H1 (cell line): ENCODE measurements at regions not wholly inside any gene's neighbourhood (a gene's known extent, or its start where the extent isn't known, plus 50 kb on each side); places are given as distances from the start of the nearest gene placed in this dataset.

Experiments
- CTCF ChIA-PET: fragments of 300-600 bp; sonication (Branson Sonifier 250); formaldehyde crosslinking; loops from one replicate; lab custom pipeline; 2021; ENCODE audit not compliant: partially characterized antibody; lab: Charles Lee
- POLR2A ChIA-PET: fragments of 300-600 bp; sonication (Branson Sonifier 250); formaldehyde crosslinking; loops from one replicate; lab custom pipeline; 2021; ENCODE audit warnings: inconsistent platforms; ENCODE audit not compliant: partially characterized antibody; lab: Charles Lee
- DNase-seq, 2 experiments: peaks; one replicate each; pipeline versions ENCODE4 v3.0.0 to v3.0.0-alpha.2; 2010 to 2022; ENCODE audit warnings: low spot score in 2 of 2, low read depth in 1 of 2, mixed read lengths in 1 of 2
- FAIRE-seq: peaks from 2 replicates; lab custom pipeline; 2011; peaks lifted over from hg19 to GRCh38; lab: Jason Lieb, UNC
- H2AFZ ChIP-seq: 2 replicates; pipeline ENCODE4 v1.8.1; 2012; ENCODE audit warnings: low read length, inconsistent platforms
- H2AK5ac ChIP-seq: 2 replicates; pipeline ENCODE4 v1.6.1; 2013; ENCODE audit warnings: low read depth, low read length
- H2BK120ac ChIP-seq: replicated peaks from 2 replicates; pipeline ENCODE3; 2013; ENCODE audit warnings: low read depth, low read length, inconsistent platforms
- H2BK12ac ChIP-seq: 2 replicates; pipeline ENCODE4 v1.6.1; 2013; ENCODE audit warnings: low read depth, low read length
- H2BK15ac ChIP-seq: 2 replicates; pipeline ENCODE4 v1.6.1; 2013; ENCODE audit warnings: low read length
- H2BK20ac ChIP-seq: 2 replicates; pipeline ENCODE4 v1.6.1; 2013; ENCODE audit warnings: low read length
- H2BK5ac ChIP-seq: 2 replicates; pipeline ENCODE4 v1.6.1; 2013; ENCODE audit warnings: low read depth, low read length
- H3K14ac ChIP-seq: 2 replicates; pipeline ENCODE4 v1.6.1; 2013; ENCODE audit warnings: inconsistent platforms; ENCODE audit not compliant: insufficient read length
- H3K18ac ChIP-seq: 2 replicates; pipeline ENCODE4 v1.6.1; 2013; ENCODE audit warnings: low read length; ENCODE audit errors: extremely low read depth
- H3K23ac ChIP-seq: 2 replicates; pipeline ENCODE4 v1.6.1; 2013; ENCODE audit warnings: inconsistent platforms; ENCODE audit not compliant: insufficient read length
- H3K23me2 ChIP-seq: 2 replicates; pipeline ENCODE4 v1.6.1; 2013; ENCODE audit warnings: low read depth, low read length
- H3K27ac ChIP-seq: 2 replicates; pipeline ENCODE4 v1.6.1; 2011; ENCODE audit warnings: low read depth, low read length, inconsistent platforms
- H3K27me3 ChIP-seq, 4 experiments: replicated peaks in 1 of 4; 1 replicate in 1 of 4; 2 replicates in 3 of 4; pipeline versions ENCODE4 v1.6.1 to v1.8.1; 2011 to 2013; ENCODE audit warnings: low read length in 3 of 4, mild to moderate bottlenecking in 3 of 4, inconsistent platforms in 2 of 4, mixed read lengths in 2 of 4, moderate library complexity in 1 of 4; ENCODE audit not compliant: control insufficient read depth in 3 of 4, insufficient read depth in 3 of 4; ENCODE audit errors: extremely low read depth in 1 of 4
- H3K36me3 ChIP-seq, 4 experiments: 2 replicates each; pipeline versions ENCODE4 v1.6.1 to v1.8.1; 2011 to 2013; ENCODE audit warnings: mild to moderate bottlenecking in 4 of 4, low read length in 3 of 4, moderate library complexity in 2 of 4, control low read depth in 1 of 4, inconsistent platforms in 1 of 4; ENCODE audit not compliant: insufficient read depth in 4 of 4, control insufficient read depth in 2 of 4
- H3K4ac ChIP-seq: replicated peaks from 2 replicates; pipeline ENCODE3; 2013; ENCODE audit warnings: low read length, low read depth, mixed read lengths, inconsistent platforms; ENCODE audit not compliant: insufficient read length
- H3K4me1 ChIP-seq, 4 experiments: replicated peaks in 1 of 4; 1 replicate in 1 of 4; 2 replicates in 3 of 4; pipeline versions ENCODE4 v1.6.1 to v1.8.1; 2011 to 2013; ENCODE audit warnings: low read length in 3 of 4, inconsistent platforms in 2 of 4, mixed read lengths in 1 of 4; ENCODE audit not compliant: insufficient read depth in 4 of 4, control insufficient read depth in 3 of 4
- H3K4me2 ChIP-seq, 2 experiments: 2 replicates each; pipeline versions ENCODE4 v1.6.1 to v1.8.1; 2011 to 2013; ENCODE audit warnings: low read depth in 2 of 2, low read length in 2 of 2, control low read depth in 1 of 2, inconsistent platforms in 1 of 2, mild to moderate bottlenecking in 1 of 2; ENCODE audit not compliant: insufficient read depth in 1 of 2
- H3K4me3 ChIP-seq, 4 experiments: fragments of 200-600, 300-600 bp in 1 of 4; sonication (generic), shearing (Covaris generic), sonication (Bioruptor Twin) in 1 of 4; 2 replicates each; pipeline versions ENCODE4 v1.5.1 to v1.8.1; 2011 to 2016; ENCODE audit warnings: low read length in 4 of 4, low read depth in 3 of 4, control low read depth in 2 of 4, inconsistent platforms in 2 of 4, mild to moderate bottlenecking in 2 of 4, mixed read lengths in 1 of 4, moderate library complexity in 1 of 4; ENCODE audit not compliant: insufficient read depth in 2 of 4; ENCODE audit errors: extremely low read depth in 1 of 4
- H3K56ac ChIP-seq: replicated peaks from 2 replicates; pipeline ENCODE3; 2013; ENCODE audit warnings: low read depth, mild to moderate bottlenecking, mixed read lengths, low read length, inconsistent platforms; ENCODE audit not compliant: insufficient read length
- H3K79me1 ChIP-seq: 2 replicates; pipeline ENCODE4 v1.6.1; 2013; ENCODE audit warnings: low read depth, low read length, control low read depth
- H3K79me2 ChIP-seq, 2 experiments: 2 replicates each; pipeline versions ENCODE4 v1.6.1 to v1.8.1; 2012 to 2013; ENCODE audit warnings: low read length in 2 of 2, mild to moderate bottlenecking in 2 of 2, inconsistent platforms in 1 of 2; ENCODE audit not compliant: insufficient read depth in 2 of 2, control insufficient read depth in 1 of 2
- H3K9ac ChIP-seq, 4 experiments: replicated peaks in 1 of 4; 1 replicate in 1 of 4; 2 replicates in 3 of 4; pipeline versions ENCODE4 v1.6.1 to v1.8.1; 2011 to 2013; ENCODE audit warnings: low read depth in 3 of 4, low read length in 3 of 4, control low read depth in 2 of 4, mild to moderate bottlenecking in 2 of 4, moderate library complexity in 2 of 4, inconsistent platforms in 1 of 4; ENCODE audit errors: extremely low read depth in 1 of 4
- H3K9me3 ChIP-seq, 2 experiments: 2 replicates each; pipeline versions ENCODE4 v1.6.1 to v1.8.1; 2012 to 2013; ENCODE audit warnings: mild to moderate bottlenecking in 2 of 2, moderate library complexity in 2 of 2, control low read depth in 1 of 2, inconsistent platforms in 1 of 2, low read depth in 1 of 2, low read length in 1 of 2, mixed read lengths in 1 of 2; ENCODE audit not compliant: insufficient read depth in 2 of 2
- H4K20me1 ChIP-seq, 2 experiments: replicated peaks in 1 of 2; 2 replicates each; pipeline versions ENCODE3 to v1.8.1; 2011 to 2013; ENCODE audit warnings: inconsistent platforms in 2 of 2, low read length in 2 of 2, mild to moderate bottlenecking in 1 of 2; ENCODE audit not compliant: insufficient read depth in 2 of 2, control insufficient read depth in 1 of 2
- H4K5ac ChIP-seq: 2 replicates; pipeline ENCODE4 v1.6.1; 2013; ENCODE audit warnings: low read length, low read depth, mixed read lengths, inconsistent platforms; ENCODE audit not compliant: insufficient read length
- H4K8ac ChIP-seq: 2 replicates; pipeline ENCODE4 v1.8.0; 2013; ENCODE audit warnings: mild to moderate bottlenecking, moderate library complexity, low read length, inconsistent platforms; ENCODE audit not compliant: insufficient read depth; ENCODE audit errors: extremely low read depth
- H4K91ac ChIP-seq: replicated peaks from 2 replicates; pipeline ENCODE3; 2013; ENCODE audit warnings: low read length, mixed read lengths, inconsistent platforms; ENCODE audit not compliant: insufficient read length
- BACH1 ChIP-seq: IDR thresholded peaks from 2 replicates; pipeline ENCODE4 v1.6.1; 2012; ENCODE audit warnings: low read length, improper control_type of control experiment
- CEBPB ChIP-seq: IDR thresholded peaks from 2 replicates; pipeline ENCODE4 v1.6.1; 2012; ENCODE audit warnings: low read depth, low read length
- CHD2 ChIP-seq: IDR thresholded peaks from 2 replicates; pipeline ENCODE4 v1.6.1; 2012; ENCODE audit warnings: low read length, improper control_type of control experiment
- CREB1 ChIP-seq: IDR thresholded peaks from 2 replicates; pipeline ENCODE4 v1.6.1; 2012; ENCODE audit warnings: inconsistent platforms
- E2F6 ChIP-seq: IDR thresholded peaks from 2 replicates; pipeline ENCODE4 v1.6.1; 2012; ENCODE audit warnings: inconsistent platforms
- JUN ChIP-seq: IDR thresholded peaks from 2 replicates; pipeline ENCODE4 v1.6.1; 2011; ENCODE audit warnings: low read depth, mild to moderate bottlenecking, improper control_type of control experiment, low read length
- KDM5A ChIP-seq: fragments of 200-600 bp; IDR thresholded peaks from 2 replicates; pipeline ENCODE4 v1.7.1; 2012; ENCODE audit warnings: mild to moderate bottlenecking, low read length, inconsistent platforms, mixed read lengths
- NRF1 ChIP-seq: IDR thresholded peaks from 2 replicates; pipeline ENCODE4 v1.6.1; 2011; ENCODE audit warnings: mild to moderate bottlenecking, low read depth, low read length, improper control_type of control experiment
- POLR2A ChIP-seq, 2 experiments: IDR thresholded peaks; 1 replicate in 1 of 2; 2 replicates in 1 of 2; pipeline ENCODE4 v1.6.1; 2011; ENCODE audit warnings: low read depth in 2 of 2, low read length in 2 of 2, mild to moderate bottlenecking in 2 of 2; ENCODE audit errors: control extremely low read depth in 1 of 2
- RXRA ChIP-seq: IDR thresholded peaks from 2 replicates; pipeline ENCODE4 v1.6.1; 2011; ENCODE audit warnings: low read depth, mild to moderate bottlenecking, low read length, moderate library complexity; ENCODE audit not compliant: insufficient read depth
- SP1 ChIP-seq: IDR thresholded peaks from 2 replicates; pipeline ENCODE4 v1.6.1; 2011; ENCODE audit warnings: low read depth, low read length
- SP2 ChIP-seq: IDR thresholded peaks from 2 replicates; pipeline ENCODE4 v1.6.1; 2012; ENCODE audit warnings: mild to moderate bottlenecking, low read length, inconsistent platforms
- SUZ12 ChIP-seq: fragments of 200-600 bp; sonication (generic); IDR thresholded peaks from 2 replicates; pipeline ENCODE4 v1.6.1; 2012; ENCODE audit warnings: mild to moderate bottlenecking, inconsistent platforms, low read length, moderate library complexity, mixed read lengths
- TCF12 ChIP-seq: IDR thresholded peaks from 2 replicates; pipeline ENCODE4 v1.6.1; 2011; ENCODE audit warnings: low read depth, mild to moderate bottlenecking, low read length
- ZNF274 ChIP-seq: IDR thresholded peaks from 2 replicates; pipeline ENCODE4 v1.7.0; 2012; ENCODE audit warnings: low read length, borderline replicate concordance; ENCODE audit errors: extremely low read depth
- WGBS, 2 experiments: shearing (Covaris generic) in 1 of 2; methylation state at CpG; one replicate each; pipeline versions ENCODE4 v1.1.6 to v1.1.7; 2013 to 2015; ENCODE audit warnings: low lambda C conversion rate in 2 of 2, mixed read lengths in 2 of 2, inconsistent platforms in 1 of 2, low coverage in 1 of 2, missing lambda C conversion rate in 1 of 2; ENCODE audit not compliant: insufficient replicate concordance in 2 of 2, insufficient coverage in 1 of 2, insufficient read length in 1 of 2; ENCODE audit errors: extremely low coverage in 1 of 2, missing lambda C conversion rate in 1 of 2; 5-methylcytosine and 5-hydroxymethylcytosine counted together

GRCh38 chr13:38024431-38024830 lies 154.9 kb upstream of the TRPC4 start:
- no peak overlapping the region for H3K56ac ChIP-seq
- H3K79me2 ChIP-seq: no peaks in the 10 kb centered on the region
- no peak overlapping the region for H2BK20ac ChIP-seq
- no peak overlapping the region for H3K23ac ChIP-seq
- no peaks in the 10 kb centered on the region for H3K36me3 ChIP-seq
- no peak overlapping the region for H3K4me3 ChIP-seq
- DNase-seq (no peak), FAIRE-seq (no peak)
- H3K23me2 ChIP-seq: no peaks in the 10 kb centered on the region
- no peak overlapping the region for H3K4me2 ChIP-seq
- CTCF ChIA-PET: no interaction called here
- H4K91ac ChIP-seq: no peak overlapping the region
- TF ChIP-seq JUN (no peak), SP2 (no peak), SP1 (no peak), POLR2A (IDR thresholded peaks at IDR 0.05; ENCODE audit: control extremely low read depth in 1 of 2, low read depth in 2 of 2, low read length in 2 of 2) (no peak), KDM5A (no peak), CEBPB (no peak), ZNF274 (no peak), E2F6 (no peak), RXRA (no peak), CHD2 (no peak), CREB1 (no peak), BACH1 (no peak), TCF12 (no peak), NRF1 (no peak), SUZ12 (no peak)
- H2AFZ ChIP-seq: no peak overlapping the region
- H4K5ac ChIP-seq: no peak overlapping the region
- H2BK120ac ChIP-seq: no peak overlapping the region
- no peaks in the 10 kb centered on the region for H3K9me3 ChIP-seq
- H3K79me1 ChIP-seq: no peaks in the 10 kb centered on the region
- POLR2A ChIA-PET: no interaction called here
- H3K4me1 ChIP-seq: no peaks in the 10 kb centered on the region
- H4K8ac ChIP-seq: no peak overlapping the region
- no peak overlapping the region for H2BK12ac ChIP-seq
- H3K27me3 ChIP-seq: no peaks in the 10 kb centered on the region
- no peak overlapping the region for H3K18ac ChIP-seq
- 45% methylated on average over 2 of the region's 2 CpGs; no CpG with 5 or more reads in 1 of the 2 experiments for WGBS, 2 experiments
- no peak overlapping the region for H3K27ac ChIP-seq
- H3K9ac ChIP-seq: no peak overlapping the region
- H3K4ac ChIP-seq: no peak overlapping the region
- no peak overlapping the region for H3K14ac ChIP-seq
- H4K20me1 ChIP-seq: no peaks in the 10 kb centered on the region
- no peak overlapping the region for H2BK15ac ChIP-seq
- H2BK5ac ChIP-seq: no peak overlapping the region
- no peak overlapping the region for H2AK5ac ChIP-seq
